WERI-Rb-1 (cell line): ENCODE measurements at regions not wholly inside any gene's neighbourhood (a gene's known extent, or its start where the extent isn't known, plus 50 kb on each side); places are given as distances from the start of the nearest gene placed in this dataset.

Experiments
- DNase-seq: peaks from one replicate; pipeline ENCODE4 v3.0.0-alpha.2; 2020
- H3K27ac ChIP-seq: fragments of 250-450 bp; sonication (Bioruptor Pico); 2 replicates; pipeline ENCODE4 v1.5.1; 2020; ENCODE audit warnings: mild to moderate bottlenecking, moderate library complexity
- H3K27me3 ChIP-seq: fragments of 250-450 bp; sonication (Bioruptor Pico); 2 replicates; pipeline ENCODE4 v1.5.1; 2021; ENCODE audit warnings: mild to moderate bottlenecking, low read depth, moderate library complexity; ENCODE audit not compliant: insufficient read depth, severe bottlenecking
- H3K36me3 ChIP-seq: fragments of 250-450 bp; sonication (Bioruptor Pico); 2 replicates; pipeline ENCODE4 v1.5.1; 2020; ENCODE audit warnings: mild to moderate bottlenecking, moderate library complexity
- H3K4me3 ChIP-seq: 2 replicates; pipeline ENCODE4 v1.5.1; 2011; ENCODE audit warnings: low read depth, mild to moderate bottlenecking, control low read depth, low read length
- H3K9me3 ChIP-seq: fragments of 250-450 bp; sonication (Bioruptor Pico); 2 replicates; pipeline ENCODE4 v1.5.1; 2021; ENCODE audit warnings: mild to moderate bottlenecking, moderate library complexity; ENCODE audit not compliant: severe bottlenecking
- TF ChIP-seq, protein P1 (sequence below): IDR thresholded peaks from 2 replicates; pipeline ENCODE4 v1.5.1; 2011; ENCODE audit warnings: low read depth, mild to moderate bottlenecking, control low read depth, inconsistent platforms, low read length

DNA sequence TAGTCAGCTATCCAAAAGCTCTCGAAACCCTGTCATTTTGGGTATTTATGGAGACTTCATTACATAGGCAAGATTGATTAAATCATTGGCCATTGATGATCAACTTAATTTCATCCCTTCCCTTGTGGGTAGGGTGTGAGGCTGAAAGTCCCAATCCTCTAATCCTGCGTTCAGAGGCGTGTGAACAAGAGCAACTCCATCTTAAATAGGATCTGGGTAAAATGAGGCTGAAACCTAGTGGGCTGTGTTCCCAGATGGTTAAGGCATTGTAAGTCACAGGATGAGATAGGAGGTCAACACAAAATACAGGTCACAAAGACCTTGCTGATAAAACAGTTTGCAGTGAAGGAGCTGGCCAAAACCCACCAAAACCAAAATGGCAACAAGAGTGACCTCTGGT lies 641.7 kb upstream of the GJE1 start:
- Histone ChIP-seq H3K27ac (no peak overlapping the region), H3K9me3 (no peaks in the 10 kb centered on the region), H3K36me3 (no peaks in the 10 kb centered on the region), H3K27me3 (no peaks in the 10 kb centered on the region), H3K4me3 (no peak overlapping the region)
- DNase-seq = no peak
- TF ChIP-seq, protein P1, sequence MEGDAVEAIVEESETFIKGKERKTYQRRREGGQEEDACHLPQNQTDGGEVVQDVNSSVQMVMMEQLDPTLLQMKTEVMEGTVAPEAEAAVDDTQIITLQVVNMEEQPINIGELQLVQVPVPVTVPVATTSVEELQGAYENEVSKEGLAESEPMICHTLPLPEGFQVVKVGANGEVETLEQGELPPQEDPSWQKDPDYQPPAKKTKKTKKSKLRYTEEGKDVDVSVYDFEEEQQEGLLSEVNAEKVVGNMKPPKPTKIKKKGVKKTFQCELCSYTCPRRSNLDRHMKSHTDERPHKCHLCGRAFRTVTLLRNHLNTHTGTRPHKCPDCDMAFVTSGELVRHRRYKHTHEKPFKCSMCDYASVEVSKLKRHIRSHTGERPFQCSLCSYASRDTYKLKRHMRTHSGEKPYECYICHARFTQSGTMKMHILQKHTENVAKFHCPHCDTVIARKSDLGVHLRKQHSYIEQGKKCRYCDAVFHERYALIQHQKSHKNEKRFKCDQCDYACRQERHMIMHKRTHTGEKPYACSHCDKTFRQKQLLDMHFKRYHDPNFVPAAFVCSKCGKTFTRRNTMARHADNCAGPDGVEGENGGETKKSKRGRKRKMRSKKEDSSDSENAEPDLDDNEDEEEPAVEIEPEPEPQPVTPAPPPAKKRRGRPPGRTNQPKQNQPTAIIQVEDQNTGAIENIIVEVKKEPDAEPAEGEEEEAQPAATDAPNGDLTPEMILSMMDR = no peak

DNA sequence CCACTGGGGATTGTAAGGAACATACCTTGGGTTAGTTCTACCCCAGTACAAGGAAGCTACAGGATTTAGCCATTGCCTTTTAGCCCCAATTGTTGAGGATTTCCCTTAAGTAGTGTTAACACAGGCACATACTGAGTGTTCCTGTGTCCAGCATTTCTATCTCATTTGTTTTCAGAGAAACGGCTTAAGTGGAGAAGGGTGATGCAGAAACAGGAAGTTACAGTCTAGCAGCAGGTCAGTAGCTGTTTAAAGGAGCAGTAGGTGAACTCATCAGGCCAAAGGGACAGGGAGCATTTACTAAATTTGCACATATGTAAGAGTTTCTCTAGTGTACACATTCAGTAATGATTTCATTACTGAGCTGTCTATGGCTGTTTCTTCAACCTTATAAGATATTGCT lies 644.2 kb upstream of the GJE1 start:
- no peaks in the 10 kb centered on the region for H3K27me3 ChIP-seq
- no peak for DNase-seq
- no peak overlapping the region for H3K27ac ChIP-seq
- TF ChIP-seq, protein P1 = no peak
- no peaks in the 10 kb centered on the region for H3K36me3 ChIP-seq
- no peaks in the 10 kb centered on the region for H3K9me3 ChIP-seq
- no peak overlapping the region for H3K4me3 ChIP-seq

DNA sequence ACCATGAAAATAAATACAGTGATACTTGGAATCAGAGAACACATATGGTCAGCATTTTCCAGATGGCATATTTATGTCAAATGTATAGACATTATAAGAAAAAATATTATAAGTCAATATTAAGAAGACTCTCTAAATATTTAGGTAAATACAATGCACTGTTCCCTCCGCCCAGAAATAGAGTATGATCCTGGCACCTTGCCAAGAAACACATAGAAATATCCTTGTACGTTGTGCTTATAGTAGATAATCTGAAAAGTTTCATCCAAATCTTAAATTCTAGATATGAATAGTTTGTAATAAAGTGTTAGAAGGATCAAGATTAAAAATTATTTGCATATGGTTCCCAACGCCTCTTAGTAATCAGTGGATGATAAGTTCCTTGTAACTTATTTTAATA lies 645.8 kb upstream of the GJE1 start:
- DNase-seq = no peak
- Histone ChIP-seq H3K27me3 (no peaks in the 10 kb centered on the region), H3K9me3 (no peaks in the 10 kb centered on the region), H3K36me3 (no peaks in the 10 kb centered on the region), H3K27ac (no peak overlapping the region), H3K4me3 (no peak overlapping the region)
- TF ChIP-seq, protein P1 = no peak

DNA sequence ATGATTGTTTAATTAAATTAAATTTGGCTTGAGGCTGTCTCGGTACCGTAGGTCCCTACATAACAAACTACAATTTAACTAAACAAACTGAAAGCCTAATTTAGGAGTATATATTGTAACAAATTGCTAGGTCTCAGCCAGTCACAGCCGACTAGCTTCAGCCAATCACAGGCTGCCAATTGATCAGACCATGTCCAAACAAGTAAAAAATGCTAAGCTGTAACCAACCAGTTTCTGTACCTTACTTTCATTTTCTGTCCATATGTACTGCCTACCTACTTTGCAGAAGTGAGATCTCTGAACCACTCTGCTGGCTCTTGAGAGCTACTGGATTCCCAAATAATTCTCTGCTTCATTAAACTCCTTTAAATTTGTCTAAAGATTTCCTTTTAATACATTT lies 648.0 kb upstream of the GJE1 start:
- H3K4me3 ChIP-seq = no peak overlapping the region
- TF ChIP-seq, protein P1 = no peak
- H3K27ac ChIP-seq = no peak overlapping the region
- no peaks in the 10 kb centered on the region for H3K36me3 ChIP-seq
- no peaks in the 10 kb centered on the region for H3K9me3 ChIP-seq
- no peaks in the 10 kb centered on the region for H3K27me3 ChIP-seq
- DNase-seq = no peak

DNA sequence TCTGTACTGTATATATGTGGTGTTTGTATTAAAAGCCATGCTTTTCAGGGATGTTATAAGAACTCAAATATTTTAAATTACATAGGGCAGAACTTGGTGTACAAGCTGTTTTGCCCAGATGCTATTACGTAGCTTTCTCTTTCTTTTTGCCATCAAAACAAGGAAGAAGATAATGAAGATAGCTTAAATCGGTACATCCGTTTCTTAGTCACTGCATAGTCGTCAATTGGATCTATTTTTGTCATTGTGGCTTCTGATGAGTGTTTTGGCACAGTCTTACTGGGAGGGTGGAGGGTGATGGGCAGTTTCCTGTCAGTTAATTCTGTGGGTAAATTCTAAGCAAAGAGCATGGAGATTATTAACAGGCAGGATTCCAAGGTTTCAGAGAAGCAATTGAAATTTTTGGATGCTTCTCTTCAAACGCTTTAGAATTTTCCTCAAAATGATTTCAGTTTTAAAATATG lies 649.1 kb upstream of the GJE1 start:
- Histone ChIP-seq H3K36me3 (no peaks in the 10 kb centered on the region), H3K9me3 (no peaks in the 10 kb centered on the region), H3K4me3 (no peak overlapping the region), H3K27ac (no peak overlapping the region), H3K27me3 (no peaks in the 10 kb centered on the region)
- TF ChIP-seq, protein P1 = no peak
- no peak for DNase-seq

DNA sequence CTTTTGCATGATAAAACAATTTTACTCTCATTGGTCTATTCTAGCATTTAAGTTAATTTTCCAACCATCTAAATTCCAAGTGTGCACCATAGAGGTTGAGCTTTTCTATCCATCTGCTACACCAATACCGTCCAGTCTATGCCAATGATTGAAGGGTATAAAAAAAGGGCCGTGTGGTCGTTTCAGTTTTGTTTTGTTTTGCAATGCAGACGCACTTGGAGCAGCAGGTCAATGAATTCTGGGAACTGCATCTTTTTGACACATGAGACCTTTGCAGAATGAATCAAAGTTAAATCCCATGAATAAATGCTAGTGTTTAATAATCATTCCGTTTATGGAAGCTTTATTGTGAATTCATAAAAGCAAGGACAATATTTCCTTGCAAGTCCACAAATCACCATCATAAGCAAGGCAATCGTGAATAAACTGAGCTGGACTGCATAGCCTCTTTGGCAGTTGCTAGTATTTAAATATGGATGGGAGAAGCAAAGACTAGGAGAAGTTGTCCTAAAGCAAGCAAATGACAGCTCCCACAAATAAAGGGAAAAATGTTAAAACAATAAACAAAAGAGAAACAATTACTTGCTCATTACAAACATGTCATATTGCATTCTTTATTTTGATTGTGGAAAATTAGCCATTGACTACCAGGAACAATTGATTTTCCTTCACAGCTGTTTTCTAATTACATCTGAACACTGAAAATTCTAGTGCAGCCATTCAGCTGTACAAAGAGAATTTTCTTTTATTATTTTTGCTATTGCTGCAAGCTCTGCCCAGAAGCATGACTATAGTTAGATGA lies 649.7 kb upstream of the GJE1 start:
- Histone ChIP-seq H3K9me3 (no peaks in the 10 kb centered on the region), H3K36me3 (no peaks in the 10 kb centered on the region), H3K27me3 (no peaks in the 10 kb centered on the region), H3K27ac (no peak overlapping the region), H3K4me3 (no peak overlapping the region)
- TF ChIP-seq, protein P1 = no peak
- no peak for DNase-seq
